Ishikawa (cell line): ENCODE measurements at regions not wholly inside any gene's neighbourhood (a gene's known extent, or its start where the extent isn't known, plus 50 kb on each side); places are given as distances from the start of the nearest gene placed in this dataset.

ENCODE experiments used
- CEBPB ChIP-seq: IDR thresholded peaks from 2 replicates; pipeline ENCODE4 v1.6.1; 2012
- CREB1 ChIP-seq: IDR thresholded peaks from 2 replicates; pipeline ENCODE4 v1.6.1; 2012; ENCODE audit warnings: low read depth
- EGR1 ChIP-seq: IDR thresholded peaks from 2 replicates; pipeline ENCODE4 v1.6.1; 2012
- EP300 ChIP-seq: IDR thresholded peaks from 2 replicates; pipeline ENCODE4 v1.6.1; 2012; ENCODE audit warnings: borderline replicate concordance
- FOXM1 ChIP-seq: IDR thresholded peaks from 2 replicates; pipeline ENCODE4 v1.6.1; 2012; ENCODE audit warnings: low read depth, borderline replicate concordance
- MAX ChIP-seq: IDR thresholded peaks from 2 replicates; pipeline ENCODE4 v1.6.1; 2012
- NFIC ChIP-seq: IDR thresholded peaks from 2 replicates; pipeline ENCODE4 v1.6.1; 2012
- RAD21 ChIP-seq: IDR thresholded peaks from 2 replicates; pipeline ENCODE4 v1.6.1; 2012; ENCODE audit warnings: low read depth
- REST ChIP-seq: IDR thresholded peaks from 2 replicates; pipeline ENCODE4 v1.6.1; 2012; ENCODE audit warnings: low read depth, mild to moderate bottlenecking
- TAF1 ChIP-seq: IDR thresholded peaks from 2 replicates; pipeline ENCODE4 v1.6.1; 2012; ENCODE audit warnings: low read depth, mild to moderate bottlenecking
- TCF12 ChIP-seq: IDR thresholded peaks from 2 replicates; pipeline ENCODE4 v1.6.1; 2012; ENCODE audit warnings: low read depth
- TEAD4 ChIP-seq: IDR thresholded peaks from 2 replicates; pipeline ENCODE4 v1.6.1; 2012
- USF1 ChIP-seq: IDR thresholded peaks from 2 replicates; pipeline ENCODE4 v1.6.1; 2012
- YY1 ChIP-seq: IDR thresholded peaks from 2 replicates; pipeline ENCODE4 v1.6.1; 2012; ENCODE audit warnings: low read depth
- ZBTB7A ChIP-seq: IDR thresholded peaks from 2 replicates; pipeline ENCODE4 v1.6.1; 2012; ENCODE audit warnings: low read depth

- no peak for TF ChIP-seq NFIC
- no peak for TF ChIP-seq CEBPB
- no peak for TF ChIP-seq EP300
- TF ChIP-seq TCF12: no peak
- no peak for TF ChIP-seq RAD21
- TF ChIP-seq REST: no peak
- no peak for TF ChIP-seq MAX
- TF ChIP-seq EGR1: no peak
- no peak for TF ChIP-seq CREB1
These were observed 938.3 kb upstream of the IGFBP7 start for GRCh38 chr4:58048491-58048890.

- TF ChIP-seq USF1: no peak
- TF ChIP-seq EP300: no peak
- TF ChIP-seq TCF12: no peak
- no peak for TF ChIP-seq TEAD4
- TF ChIP-seq EGR1: no peak
- TF ChIP-seq CREB1: no peak
- no peak for TF ChIP-seq REST
These were observed 932.0 kb upstream of the IGFBP7 start for GRCh38 chr4:58042176-58042575.

GRCh38 chr4:57993944-57994343 lies 883.8 kb upstream of the IGFBP7 start:
- no peak for TF ChIP-seq FOXM1
- TF ChIP-seq TEAD4: no peak

- TF ChIP-seq TCF12 (no peak), TEAD4 (no peak), CEBPB (no peak), EP300 (no peak), EGR1 (no peak), MAX (no peak), REST (no peak), FOXM1 (no peak)
These were observed 879.2 kb upstream of the IGFBP7 start for GRCh38 chr4:57989430-57989829.

- no peak for TF ChIP-seq USF1
- TF ChIP-seq YY1: no peak
- TF ChIP-seq TAF1: no peak
- no peak for TF ChIP-seq NFIC
- TF ChIP-seq EP300: no peak
- TF ChIP-seq CREB1: no peak
- TF ChIP-seq FOXM1: no peak
- TF ChIP-seq ZBTB7A: no peak
- TF ChIP-seq TCF12: no peak
These were observed 875.0 kb upstream of the IGFBP7 start for GRCh38 chr4:57985161-57985560.

- no peak for TF ChIP-seq TAF1
- TF ChIP-seq RAD21: no peak
These were observed 870.9 kb upstream of the IGFBP7 start for GRCh38 chr4:57981123-57981522.

GRCh38 chr4:57974821-57975220 lies 864.6 kb upstream of the IGFBP7 start:
- TF ChIP-seq TCF12: no peak
- TF ChIP-seq CREB1: no peak
- TF ChIP-seq MAX: no peak
- TF ChIP-seq NFIC: no peak
- no peak for TF ChIP-seq ZBTB7A
- no peak for TF ChIP-seq EGR1
- TF ChIP-seq RAD21: no peak
- no peak for TF ChIP-seq YY1
- TF ChIP-seq REST: no peak
- no peak for TF ChIP-seq FOXM1
- TF ChIP-seq EP300: no peak
- TF ChIP-seq TAF1: no peak
- no peak for TF ChIP-seq USF1
- TF ChIP-seq CEBPB: no peak
- TF ChIP-seq TEAD4: no peak
